Keratinocyte (primary cell): ENCODE measurements at regions not wholly inside any gene's neighbourhood (a gene's known extent, or its start where the extent isn't known, plus 50 kb on each side); places are given as distances from the start of the nearest gene placed in this dataset.

ENCODE experiments used
- CTCF ChIP-seq, 3 experiments: IDR thresholded peaks in 1 of 3; conservative IDR thresholded peaks in 1 of 3; optimal IDR thresholded peaks in 1 of 3; 2 replicates in 2 of 3; 3 replicates in 1 of 3; pipeline versions ENCODE3 to v1.5.1; 2011; ENCODE audit warnings: low read length in 3 of 3, mild to moderate bottlenecking in 3 of 3, moderate library complexity in 2 of 3, control low read depth in 1 of 3, inconsistent platforms in 1 of 3; ENCODE audit not compliant: insufficient read depth in 2 of 3; ENCODE audit errors: extremely low read depth in 1 of 3
- EZH2 ChIP-seq: IDR thresholded peaks from one replicate; pipeline ENCODE4 v1.6.1; 2012; ENCODE audit warnings: inconsistent platforms, mild to moderate bottlenecking, low read length, moderate library complexity

GRCh38 chr14:41171045-41171444 lies 435.6 kb upstream of the LRFN5 start:
- TF ChIP-seq CTCF (optimal IDR thresholded peaks at IDR 0.05 in 1 of 3, IDR thresholded peaks at IDR 0.05 in 1 of 3, conservative IDR thresholded peaks at IDR 0.05 in 1 of 3; ENCODE audit: extremely low read depth in 1 of 3, insufficient read depth in 2 of 3, low read length in 3 of 3) (no peak), EZH2 (no peak)
